ENCODE measurements at regions not wholly inside any gene's neighbourhood (a gene's known extent, or its start where the extent isn't known, plus 50 kb on each side); places are given as distances from the start of the nearest gene placed in this dataset.

DNA sequence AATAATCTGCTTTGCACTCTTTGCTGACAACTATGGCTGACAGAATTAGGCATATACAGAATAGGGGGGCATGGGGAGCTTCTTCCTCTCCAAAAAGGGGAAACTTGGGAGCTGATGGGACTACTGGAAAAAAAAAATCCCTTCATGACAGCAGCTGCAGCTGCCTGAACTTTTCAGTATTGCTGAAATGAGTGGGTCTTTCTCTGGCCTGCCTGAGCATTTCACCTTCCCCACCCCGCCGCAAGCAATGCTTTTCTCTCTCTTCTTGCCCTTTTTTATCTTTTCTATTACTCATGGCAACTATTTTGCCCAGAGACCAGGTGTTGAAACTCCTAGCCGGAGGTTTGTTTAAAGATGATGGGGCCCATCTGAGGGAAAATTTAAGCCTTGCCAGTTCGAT, 244.9 kb downstream of the SEMA3D start:
- Histone ChIP-seq H3K4me2 (ENCODE audit: low read depth, low read length) (no peak overlapping the region), H3F3A (ENCODE audit: insufficient read depth, low read length) (no peaks in the 10 kb centered on the region), H4K20me1 (ENCODE audit: insufficient read depth, low read length) (no peaks in the 10 kb centered on the region), H3K27ac (ENCODE audit: low read length) (no peak overlapping the region), H3K4me1 (ENCODE audit: low read length) (no peaks in the 10 kb centered on the region), H3K4me3 (ENCODE audit: low read length) (no peak overlapping the region), H3K27me3 (replicated peaks; ENCODE audit: insufficient read depth, low read length) (no peaks in the 10 kb centered on the region), H3K36me3 (replicated peaks; ENCODE audit: insufficient read depth, low read length) (no peaks in the 10 kb centered on the region), H2AFZ (ENCODE audit: low read length) (no peak overlapping the region), H3K9ac (ENCODE audit: low read length) (no peak overlapping the region), H3K9me3 (replicated peaks; ENCODE audit: insufficient read depth, low read length) (no peaks in the 10 kb centered on the region), H3K9me2 (replicated peaks; ENCODE audit: insufficient read depth, low read length) (no peaks in the 10 kb centered on the region), H3K79me2 (ENCODE audit: low read length) (no peaks in the 10 kb centered on the region)
- no peak for DNase-seq
- TF ChIP-seq EZH2phosphoT487 (IDR thresholded peaks at IDR 0.05; ENCODE audit: low read length) (no peak), EZH2 (optimal IDR thresholded peaks at IDR 0.05; ENCODE audit: low read depth, low read length) (no peak)
- TF ChIP-seq, protein P1, sequence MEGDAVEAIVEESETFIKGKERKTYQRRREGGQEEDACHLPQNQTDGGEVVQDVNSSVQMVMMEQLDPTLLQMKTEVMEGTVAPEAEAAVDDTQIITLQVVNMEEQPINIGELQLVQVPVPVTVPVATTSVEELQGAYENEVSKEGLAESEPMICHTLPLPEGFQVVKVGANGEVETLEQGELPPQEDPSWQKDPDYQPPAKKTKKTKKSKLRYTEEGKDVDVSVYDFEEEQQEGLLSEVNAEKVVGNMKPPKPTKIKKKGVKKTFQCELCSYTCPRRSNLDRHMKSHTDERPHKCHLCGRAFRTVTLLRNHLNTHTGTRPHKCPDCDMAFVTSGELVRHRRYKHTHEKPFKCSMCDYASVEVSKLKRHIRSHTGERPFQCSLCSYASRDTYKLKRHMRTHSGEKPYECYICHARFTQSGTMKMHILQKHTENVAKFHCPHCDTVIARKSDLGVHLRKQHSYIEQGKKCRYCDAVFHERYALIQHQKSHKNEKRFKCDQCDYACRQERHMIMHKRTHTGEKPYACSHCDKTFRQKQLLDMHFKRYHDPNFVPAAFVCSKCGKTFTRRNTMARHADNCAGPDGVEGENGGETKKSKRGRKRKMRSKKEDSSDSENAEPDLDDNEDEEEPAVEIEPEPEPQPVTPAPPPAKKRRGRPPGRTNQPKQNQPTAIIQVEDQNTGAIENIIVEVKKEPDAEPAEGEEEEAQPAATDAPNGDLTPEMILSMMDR (IDR thresholded peaks at IDR 0.05; ENCODE audit: low read length), result no peak

DNA sequence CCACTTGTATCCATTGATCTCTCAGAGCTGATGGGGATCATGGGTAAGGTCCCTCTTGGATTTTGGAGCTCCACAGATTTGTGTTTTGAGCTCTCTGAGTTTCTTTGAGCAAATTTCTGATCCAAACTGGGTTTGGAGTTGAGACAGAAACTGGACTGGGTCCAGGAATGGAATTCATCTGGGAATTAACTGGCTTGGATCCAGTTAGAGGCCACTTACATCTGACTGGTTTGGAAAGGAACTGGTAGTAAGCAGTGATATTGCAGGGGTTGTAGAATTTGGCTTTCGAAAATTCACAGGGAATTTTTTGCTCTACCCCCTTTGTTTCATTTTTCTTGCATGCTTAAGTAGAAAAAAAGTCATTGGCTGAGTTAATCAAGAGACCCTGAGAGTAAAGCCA, 245.6 kb downstream of the SEMA3D start:
- no peaks in the 10 kb centered on the region for H3F3A ChIP-seq (ENCODE audit: insufficient read depth, low read length)
- no peak overlapping the region for H3K4me2 ChIP-seq (ENCODE audit: low read depth, low read length)
- H3K27ac ChIP-seq (ENCODE audit: low read length), result no peak overlapping the region
- no peaks in the 10 kb centered on the region for H4K20me1 ChIP-seq (ENCODE audit: insufficient read depth, low read length)
- TF ChIP-seq EZH2phosphoT487 (IDR thresholded peaks at IDR 0.05; ENCODE audit: low read length) (no peak), EZH2 (optimal IDR thresholded peaks at IDR 0.05; ENCODE audit: low read depth, low read length) (no peak)
- TF ChIP-seq, protein P1 (IDR thresholded peaks at IDR 0.05; ENCODE audit: low read length), result no peak
- no peaks in the 10 kb centered on the region for H3K79me2 ChIP-seq (ENCODE audit: low read length)
- H3K36me3 ChIP-seq (replicated peaks; ENCODE audit: insufficient read depth, low read length), result no peaks in the 10 kb centered on the region
- no peak overlapping the region for H3K9ac ChIP-seq (ENCODE audit: low read length)
- H3K4me1 ChIP-seq (ENCODE audit: low read length), result no peaks in the 10 kb centered on the region
- no peaks in the 10 kb centered on the region for H3K9me2 ChIP-seq (replicated peaks; ENCODE audit: insufficient read depth, low read length)
- DNase-seq, result no peak
- no peaks in the 10 kb centered on the region for H3K27me3 ChIP-seq (replicated peaks; ENCODE audit: insufficient read depth, low read length)
- H2AFZ ChIP-seq (ENCODE audit: low read length), result no peak overlapping the region
- H3K9me3 ChIP-seq (replicated peaks; ENCODE audit: insufficient read depth, low read length), result no peaks in the 10 kb centered on the region
- H3K4me3 ChIP-seq (ENCODE audit: low read length), result no peak overlapping the region

DNA sequence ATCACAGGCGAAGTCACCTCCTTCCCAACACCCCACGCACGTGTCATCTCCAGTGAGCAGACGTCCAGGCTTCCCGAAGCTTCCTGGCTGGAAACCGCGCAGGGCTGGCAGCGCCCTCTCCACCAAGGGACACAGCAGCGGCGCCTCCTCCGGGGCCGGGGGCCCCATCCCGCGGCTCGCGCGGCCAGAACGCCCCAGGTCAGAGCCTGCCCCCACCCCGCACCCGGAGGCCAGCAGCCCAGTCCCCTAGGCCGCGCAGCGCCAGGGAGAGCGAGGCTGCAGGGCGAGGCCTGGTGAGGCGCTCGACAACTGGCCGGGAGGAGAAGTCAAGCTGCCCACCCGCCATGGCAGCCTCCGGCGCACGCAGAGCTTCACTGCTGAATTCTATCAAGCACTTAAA, 247.0 kb downstream of the SEMA3D start:
- TF ChIP-seq EZH2 (optimal IDR thresholded peaks at IDR 0.05; ENCODE audit: low read depth, low read length), result no peak
- TF ChIP-seq EZH2phosphoT487 (IDR thresholded peaks at IDR 0.05; ENCODE audit: low read length), result no peak
- TF ChIP-seq, protein P1 (IDR thresholded peaks at IDR 0.05; ENCODE audit: low read length), result no peak
- no peak overlapping the region for H3K4me3 ChIP-seq (ENCODE audit: low read length)
- no peaks in the 10 kb centered on the region for H3K79me2 ChIP-seq (ENCODE audit: low read length)
- no peaks in the 10 kb centered on the region for H3K36me3 ChIP-seq (replicated peaks; ENCODE audit: insufficient read depth, low read length)
- H3K27ac ChIP-seq (ENCODE audit: low read length), result no peak overlapping the region
- no peaks in the 10 kb centered on the region for H3K27me3 ChIP-seq (replicated peaks; ENCODE audit: insufficient read depth, low read length)
- H2AFZ ChIP-seq (ENCODE audit: low read length), result no peak overlapping the region
- H3K4me1 ChIP-seq (ENCODE audit: low read length), result no peaks in the 10 kb centered on the region
- H3K9ac ChIP-seq (ENCODE audit: low read length), result no peak overlapping the region
- H3K4me2 ChIP-seq (ENCODE audit: low read depth, low read length), result no peak overlapping the region
- H3K9me2 ChIP-seq (replicated peaks; ENCODE audit: insufficient read depth, low read length), result no peaks in the 10 kb centered on the region
- no peaks in the 10 kb centered on the region for H3K9me3 ChIP-seq (replicated peaks; ENCODE audit: insufficient read depth, low read length)
- no peak for DNase-seq
- H3F3A ChIP-seq (ENCODE audit: insufficient read depth, low read length), result no peaks in the 10 kb centered on the region
- H4K20me1 ChIP-seq (ENCODE audit: insufficient read depth, low read length), result no peaks in the 10 kb centered on the region

Data from MM.1S (cell line).